Loucy (cell line): ENCODE measurements at regions not wholly inside any gene's neighbourhood (a gene's known extent, or its start where the extent isn't known, plus 50 kb on each side); places are given as distances from the start of the nearest gene placed in this dataset.

Experiments used
- EZH2phosphoT487 ChIP-seq: fragments of 200-600 bp; IDR thresholded peaks from 2 replicates; pipeline ENCODE4 v1.6.1; 2018; ENCODE audit warnings: antibody characterized with exemption, mild to moderate bottlenecking, moderate library complexity, borderline replicate concordance
- TF ChIP-seq, protein P1 (sequence below): fragments of 200-600 bp; sonication (generic); conservative IDR thresholded peaks from 2 replicates; pipeline ENCODE4 v1.5.1; 2014; ENCODE audit warnings: mild to moderate bottlenecking, antibody characterized with exemption, low read length

DNA sequence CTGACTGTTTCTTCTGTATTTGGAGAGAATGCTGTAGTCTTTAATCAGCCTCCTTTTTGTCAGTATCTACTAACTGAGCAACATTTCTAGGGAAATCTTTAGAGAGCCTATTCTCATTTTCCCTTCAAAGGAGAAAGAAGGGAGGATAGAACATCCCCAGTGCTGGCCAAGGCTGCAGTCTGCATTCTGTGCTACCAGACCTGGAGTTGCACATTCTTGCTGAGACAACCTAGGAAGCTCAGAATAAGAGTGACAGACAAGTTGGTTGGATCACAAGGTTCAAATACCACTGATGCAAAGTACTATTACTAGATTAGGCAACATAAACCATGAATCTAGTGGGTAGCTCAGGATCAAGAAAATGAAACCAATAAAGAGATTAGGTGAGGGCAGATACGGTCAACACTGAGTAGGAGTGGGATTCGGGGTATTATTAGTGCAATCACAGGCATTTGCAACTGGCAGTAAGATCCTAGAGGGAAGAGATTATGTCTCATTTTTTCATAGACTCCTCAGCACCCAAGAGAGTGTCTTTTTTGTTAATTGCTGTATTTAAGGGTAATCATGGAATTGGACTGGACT lies 213.5 kb upstream of the FAM83B start:
- TF ChIP-seq, protein P1, sequence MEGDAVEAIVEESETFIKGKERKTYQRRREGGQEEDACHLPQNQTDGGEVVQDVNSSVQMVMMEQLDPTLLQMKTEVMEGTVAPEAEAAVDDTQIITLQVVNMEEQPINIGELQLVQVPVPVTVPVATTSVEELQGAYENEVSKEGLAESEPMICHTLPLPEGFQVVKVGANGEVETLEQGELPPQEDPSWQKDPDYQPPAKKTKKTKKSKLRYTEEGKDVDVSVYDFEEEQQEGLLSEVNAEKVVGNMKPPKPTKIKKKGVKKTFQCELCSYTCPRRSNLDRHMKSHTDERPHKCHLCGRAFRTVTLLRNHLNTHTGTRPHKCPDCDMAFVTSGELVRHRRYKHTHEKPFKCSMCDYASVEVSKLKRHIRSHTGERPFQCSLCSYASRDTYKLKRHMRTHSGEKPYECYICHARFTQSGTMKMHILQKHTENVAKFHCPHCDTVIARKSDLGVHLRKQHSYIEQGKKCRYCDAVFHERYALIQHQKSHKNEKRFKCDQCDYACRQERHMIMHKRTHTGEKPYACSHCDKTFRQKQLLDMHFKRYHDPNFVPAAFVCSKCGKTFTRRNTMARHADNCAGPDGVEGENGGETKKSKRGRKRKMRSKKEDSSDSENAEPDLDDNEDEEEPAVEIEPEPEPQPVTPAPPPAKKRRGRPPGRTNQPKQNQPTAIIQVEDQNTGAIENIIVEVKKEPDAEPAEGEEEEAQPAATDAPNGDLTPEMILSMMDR = no peak
- no peak for TF ChIP-seq EZH2phosphoT487
